ENCODE measurements at regions not wholly inside any gene's neighbourhood (a gene's known extent, or its start where the extent isn't known, plus 50 kb on each side); places are given as distances from the start of the nearest gene placed in this dataset.

DNA sequence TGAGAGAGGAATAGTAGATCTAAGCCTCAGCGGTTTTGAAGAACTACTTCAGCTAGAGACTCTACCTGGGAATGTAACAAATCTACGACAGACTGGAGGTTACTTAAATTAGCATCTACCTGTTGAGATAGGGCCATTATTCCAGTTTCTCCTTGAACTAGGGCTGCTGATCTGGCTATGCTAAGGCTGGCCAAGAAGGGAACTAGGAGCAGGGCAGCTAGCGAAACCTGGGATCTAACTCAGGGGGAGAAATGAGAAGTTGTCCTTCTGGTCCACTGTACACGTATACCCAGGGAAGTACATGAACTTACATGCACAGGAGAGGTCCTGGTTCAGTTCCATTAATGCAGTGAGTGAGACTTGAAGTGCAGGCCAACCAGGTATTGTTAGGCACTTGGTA lies 156.7 kb downstream of the TRIM27 start:
- TF ChIP-seq, protein P1, sequence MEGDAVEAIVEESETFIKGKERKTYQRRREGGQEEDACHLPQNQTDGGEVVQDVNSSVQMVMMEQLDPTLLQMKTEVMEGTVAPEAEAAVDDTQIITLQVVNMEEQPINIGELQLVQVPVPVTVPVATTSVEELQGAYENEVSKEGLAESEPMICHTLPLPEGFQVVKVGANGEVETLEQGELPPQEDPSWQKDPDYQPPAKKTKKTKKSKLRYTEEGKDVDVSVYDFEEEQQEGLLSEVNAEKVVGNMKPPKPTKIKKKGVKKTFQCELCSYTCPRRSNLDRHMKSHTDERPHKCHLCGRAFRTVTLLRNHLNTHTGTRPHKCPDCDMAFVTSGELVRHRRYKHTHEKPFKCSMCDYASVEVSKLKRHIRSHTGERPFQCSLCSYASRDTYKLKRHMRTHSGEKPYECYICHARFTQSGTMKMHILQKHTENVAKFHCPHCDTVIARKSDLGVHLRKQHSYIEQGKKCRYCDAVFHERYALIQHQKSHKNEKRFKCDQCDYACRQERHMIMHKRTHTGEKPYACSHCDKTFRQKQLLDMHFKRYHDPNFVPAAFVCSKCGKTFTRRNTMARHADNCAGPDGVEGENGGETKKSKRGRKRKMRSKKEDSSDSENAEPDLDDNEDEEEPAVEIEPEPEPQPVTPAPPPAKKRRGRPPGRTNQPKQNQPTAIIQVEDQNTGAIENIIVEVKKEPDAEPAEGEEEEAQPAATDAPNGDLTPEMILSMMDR (IDR thresholded peaks at IDR 0.05), result no peak
- TF ChIP-seq POLR2A (IDR thresholded peaks at IDR 0.05), result no peak
- ATAC-seq (no peak), DNase-seq (no peak)
- peaks cover 0 to 22% of the 10 kb centered on the region in 2 donors for H3K27me3 ChIP-seq
- H3K27ac ChIP-seq, result no peak overlapping the region
- no peaks in the 10 kb centered on the region for H3K4me1 ChIP-seq
- no peak overlapping the region for H3K4me3 ChIP-seq
- WGBS (ENCODE audit: insufficient coverage, low coverage, low lambda C conversion rate, missing lambda C conversion rate), result 11% methylated on average over 4 of the region's 4 CpGs
- no peaks in the 10 kb centered on the region for H3K36me3 ChIP-seq
- intact Hi-C loops (cut with DNase I), result no loop called here
- no peaks in the 10 kb centered on the region for H3K9me3 ChIP-seq

DNA sequence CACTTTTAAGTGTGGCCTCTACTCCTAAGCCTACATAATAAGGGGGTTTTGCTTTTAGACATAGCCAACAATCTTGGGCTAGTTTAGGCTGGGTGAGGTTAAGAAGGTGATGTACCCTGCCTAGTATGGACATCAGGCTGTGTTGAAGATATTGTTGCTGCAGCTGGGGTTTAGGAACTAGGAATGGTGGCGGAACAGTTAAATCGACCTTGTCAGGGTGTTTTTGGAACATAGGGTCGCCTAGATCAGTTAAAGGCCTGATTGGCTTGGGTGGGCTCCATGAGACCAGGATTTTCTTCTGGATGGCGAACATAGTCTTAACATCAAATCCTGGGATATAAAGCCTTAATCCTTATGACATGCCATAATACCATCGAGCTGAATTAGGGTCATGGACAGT lies 156.1 kb downstream of the TRIM27 start:
- Histone ChIP-seq H3K4me3 (no peak overlapping the region), H3K9me3 (no peaks in the 10 kb centered on the region), H3K4me1 (no peaks in the 10 kb centered on the region), H3K36me3 (no peaks in the 10 kb centered on the region), H3K27ac (no peak overlapping the region), H3K27me3 (peaks cover 0 to 28% of the 10 kb centered on the region in 2 donors)
- ATAC-seq (no peak), DNase-seq (no peak)
- 25% methylated on average over 5 of the region's 5 CpGs for WGBS (ENCODE audit: insufficient coverage, low coverage, low lambda C conversion rate, missing lambda C conversion rate)
- intact Hi-C loops (cut with DNase I), result no loop called here
- no peak for TF ChIP-seq POLR2A (IDR thresholded peaks at IDR 0.05)
- TF ChIP-seq, protein P1 (IDR thresholded peaks at IDR 0.05), result no peak

DNA sequence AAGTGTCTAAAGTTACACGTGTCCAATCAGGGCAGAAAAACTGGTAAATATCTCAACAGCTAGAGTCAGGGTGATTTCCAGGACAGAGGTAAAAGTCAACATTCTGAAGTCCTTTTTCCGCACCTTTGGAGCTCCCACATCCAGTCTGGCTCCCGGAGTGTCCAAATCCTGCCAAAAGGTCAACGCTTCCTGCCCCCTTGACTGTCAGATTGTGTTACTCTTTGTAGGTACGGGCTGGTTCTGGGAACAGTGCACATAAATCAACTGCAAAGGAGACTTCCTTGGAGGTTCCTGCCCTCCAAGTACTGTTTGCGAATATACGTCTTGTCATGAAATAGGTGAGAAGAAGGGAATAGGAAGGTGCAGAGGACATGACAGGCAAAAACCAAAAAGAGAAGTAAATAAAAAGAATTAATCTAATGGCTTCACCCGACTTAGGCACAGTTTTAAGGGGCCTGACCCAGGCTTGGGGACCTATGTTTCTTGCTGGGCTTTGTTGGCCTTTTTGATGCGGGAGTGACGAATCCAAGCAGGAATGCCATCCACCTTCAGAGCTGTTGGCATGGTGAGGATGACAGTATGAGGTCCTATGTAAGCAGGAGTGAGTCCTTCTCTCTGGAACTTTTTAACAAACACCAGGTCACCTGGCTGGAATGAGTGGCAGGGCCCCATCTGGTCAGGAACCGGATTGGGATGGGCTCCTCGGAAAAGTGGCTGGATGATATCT lies 155.4 kb downstream of the TRIM27 start:
- ATAC-seq (no peak), DNase-seq (no peak)
- Histone ChIP-seq H3K4me3 (no peak overlapping the region), H3K4me1 (no peaks in the 10 kb centered on the region), H3K36me3 (no peaks in the 10 kb centered on the region), H3K9me3 (no peaks in the 10 kb centered on the region), H3K27me3 (peaks cover 0 to 34% of the 10 kb centered on the region in 2 donors), H3K27ac (no peak overlapping the region)
- intact Hi-C loops (cut with DNase I), result no loop called here
- WGBS (ENCODE audit: insufficient coverage, low coverage, low lambda C conversion rate, missing lambda C conversion rate), result 22% methylated on average over 11 of the region's 12 CpGs
- TF ChIP-seq, protein P1 (IDR thresholded peaks at IDR 0.05), result no peak
- TF ChIP-seq POLR2A (IDR thresholded peaks at IDR 0.05), result no peak

DNA sequence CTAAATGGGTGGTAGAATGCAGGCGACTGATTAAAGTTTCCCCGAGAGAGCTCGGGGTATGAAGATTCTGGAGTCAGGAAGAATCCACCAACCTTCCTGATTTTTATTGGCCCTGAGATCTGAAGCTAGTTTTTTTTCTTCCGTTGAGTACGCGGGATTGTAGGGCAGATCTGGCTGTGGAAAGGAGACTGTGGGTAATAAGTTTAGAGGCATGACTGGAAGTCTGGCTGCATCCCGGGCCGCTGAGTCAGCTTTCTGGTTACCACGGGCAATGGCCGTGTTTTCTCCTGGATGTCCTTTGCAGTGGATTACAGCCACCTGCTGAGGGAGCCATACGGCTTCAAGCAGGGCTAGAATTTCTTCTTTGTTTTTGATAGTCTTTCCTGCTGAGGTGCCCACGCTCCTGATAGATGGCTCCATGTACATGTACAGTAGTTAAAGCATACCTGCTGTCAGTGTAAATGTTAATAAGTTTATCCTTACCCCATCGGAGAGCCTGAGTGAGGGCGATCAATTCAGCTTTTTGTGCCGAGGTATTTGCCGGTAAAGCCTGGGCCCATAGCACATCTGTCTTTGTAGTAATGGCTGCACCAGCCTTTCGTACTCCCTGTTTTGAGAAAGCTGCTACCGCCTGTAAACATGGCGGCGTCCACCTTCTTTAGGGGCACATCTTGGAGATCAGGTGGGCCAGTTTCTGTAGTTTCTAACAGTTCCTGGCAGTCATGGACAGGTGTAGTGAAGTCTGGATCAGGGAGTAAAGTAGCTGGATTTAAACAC lies 154.0 kb downstream of the TRIM27 start:
- H3K27ac ChIP-seq, result no peak overlapping the region
- intact Hi-C loops (cut with DNase I), result no loop called here
- WGBS (ENCODE audit: insufficient coverage, low coverage, low lambda C conversion rate, missing lambda C conversion rate), result 14% methylated on average over 13 of the region's 20 CpGs
- no peak for ATAC-seq
- H3K9me3 ChIP-seq, result no peaks in the 10 kb centered on the region
- H3K36me3 ChIP-seq, result no peaks in the 10 kb centered on the region
- no peaks in the 10 kb centered on the region for H3K4me1 ChIP-seq
- peaks cover 0 to 27% of the 10 kb centered on the region in 2 donors for H3K27me3 ChIP-seq
- no peak overlapping the region for H3K4me3 ChIP-seq
- TF ChIP-seq, protein P1 (IDR thresholded peaks at IDR 0.05), result no peak
- TF ChIP-seq POLR2A (IDR thresholded peaks at IDR 0.05), result no peak
- DNase-seq, result no peak

All from right lobe of liver (tissue), 6 donors.